PC-9 (cell line): ENCODE measurements at regions not wholly inside any gene's neighbourhood (a gene's known extent, or its start where the extent isn't known, plus 50 kb on each side); places are given as distances from the start of the nearest gene placed in this dataset.

Source experiments
- EZH2 ChIP-seq: fragments of 200-600 bp; sonication (generic); IDR thresholded peaks from 2 replicates; pipeline ENCODE4 v1.8.0; 2017; ENCODE audit warnings: antibody characterized with exemption, low read depth
- TF ChIP-seq, protein P1 (sequence below): fragments of 200-600 bp; sonication (generic); conservative IDR thresholded peaks from 2 replicates; pipeline ENCODE4 v1.6.1; 2017; ENCODE audit warnings: mixed run types, antibody characterized with exemption, mild to moderate bottlenecking, moderate library complexity

GRCh38 chrX:122945328-122945727, 238.8 kb upstream of the GRIA3 start:
- TF ChIP-seq, protein P1, sequence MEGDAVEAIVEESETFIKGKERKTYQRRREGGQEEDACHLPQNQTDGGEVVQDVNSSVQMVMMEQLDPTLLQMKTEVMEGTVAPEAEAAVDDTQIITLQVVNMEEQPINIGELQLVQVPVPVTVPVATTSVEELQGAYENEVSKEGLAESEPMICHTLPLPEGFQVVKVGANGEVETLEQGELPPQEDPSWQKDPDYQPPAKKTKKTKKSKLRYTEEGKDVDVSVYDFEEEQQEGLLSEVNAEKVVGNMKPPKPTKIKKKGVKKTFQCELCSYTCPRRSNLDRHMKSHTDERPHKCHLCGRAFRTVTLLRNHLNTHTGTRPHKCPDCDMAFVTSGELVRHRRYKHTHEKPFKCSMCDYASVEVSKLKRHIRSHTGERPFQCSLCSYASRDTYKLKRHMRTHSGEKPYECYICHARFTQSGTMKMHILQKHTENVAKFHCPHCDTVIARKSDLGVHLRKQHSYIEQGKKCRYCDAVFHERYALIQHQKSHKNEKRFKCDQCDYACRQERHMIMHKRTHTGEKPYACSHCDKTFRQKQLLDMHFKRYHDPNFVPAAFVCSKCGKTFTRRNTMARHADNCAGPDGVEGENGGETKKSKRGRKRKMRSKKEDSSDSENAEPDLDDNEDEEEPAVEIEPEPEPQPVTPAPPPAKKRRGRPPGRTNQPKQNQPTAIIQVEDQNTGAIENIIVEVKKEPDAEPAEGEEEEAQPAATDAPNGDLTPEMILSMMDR = no peak
- no peak for TF ChIP-seq EZH2
